HepG2 (cell line): ENCODE measurements at regions not wholly inside any gene's neighbourhood (a gene's known extent, or its start where the extent isn't known, plus 50 kb on each side); places are given as distances from the start of the nearest gene placed in this dataset.

ENCODE experiments used
- ATAC-seq: fragments of 200-7000 bp; cut with Tn5 transposase; 3 replicates; pipeline ENCODE4 v1.9.1; 2020; ENCODE audit warnings: mild to moderate bottlenecking, moderate library complexity
- BruUV-seq: library from RNA; stranded (reverse); fragments of 400-500 nt; replicated peaks from 2 replicates; lab custom pipeline; 2021; lab: Mats Ljungman, UMichigan
- CTCF ChIA-PET: fragments of 300-600 bp; formaldehyde crosslinking; extraction: SDS; loops from one replicate; lab custom pipeline; 2021; ENCODE audit warnings: low total read pairs, inconsistent platforms, low intra/inter-chr PET ratio; lab: Yijun Ruan, JAX
- POLR2A ChIA-PET: fragments of 350-600 bp; sonication (Branson Sonifier 250); formaldehyde crosslinking; loops from one replicate; lab custom pipeline; 2020; ENCODE audit warnings: antibody characterized with exemption, inconsistent platforms; lab: Yijun Ruan, JAX
- DNase-seq: peaks from one replicate; pipeline ENCODE4 v3.0.0-alpha.2; 2015; ENCODE audit warnings: low spot score
- FAIRE-seq: peaks from 3 replicates; lab custom pipeline; 2011; peaks lifted over from hg19 to GRCh38; lab: Jason Lieb, UNC
- H2AFZ ChIP-seq: one replicate; pipeline ENCODE4 v1.6.1; 2011; ENCODE audit warnings: low read length, inconsistent platforms
- H3K27ac ChIP-seq: fragments of 300-600 bp; 3 replicates; pipeline ENCODE4 v1.8.0; 2011; ENCODE audit warnings: mixed run types, mild to moderate bottlenecking, mixed read lengths, low read length, inconsistent platforms; ENCODE audit not compliant: insufficient read depth; ENCODE audit errors: extremely low read length
- H3K27me3 ChIP-seq, 2 experiments: fragments of 200-600 bp in 1 of 2; 2 replicates in 1 of 2; 3 replicates in 1 of 2; pipeline versions ENCODE4 v1.6.0 to v1.8.0; 2011; ENCODE audit warnings: low read length in 2 of 2, mild to moderate bottlenecking in 2 of 2, moderate library complexity in 2 of 2, inconsistent platforms in 1 of 2; ENCODE audit not compliant: insufficient read depth in 2 of 2, control insufficient read depth in 1 of 2
- H3K36me3 ChIP-seq, 2 experiments: fragments of 200-600 bp in 1 of 2; replicated peaks in 1 of 2; 2 replicates in 1 of 2; 3 replicates in 1 of 2; pipeline versions ENCODE4 v1.5.1 to v1.8.0; 2011; ENCODE audit warnings: low read length in 2 of 2, inconsistent platforms in 1 of 2; ENCODE audit not compliant: insufficient read depth in 2 of 2, control insufficient read depth in 1 of 2
- H3K4me1 ChIP-seq: 2 replicates; pipeline ENCODE4 v1.5.1; 2012; ENCODE audit warnings: low read length, inconsistent platforms; ENCODE audit not compliant: insufficient read depth
- H3K4me2 ChIP-seq: 2 replicates; pipeline ENCODE4 v1.6.0; 2011; ENCODE audit warnings: low read depth, low read length, inconsistent platforms
- H3K4me3 ChIP-seq, 3 experiments: fragments of 200-600 bp in 1 of 3; sonication (generic), shearing (Covaris generic) in 1 of 3; replicated peaks in 1 of 3; 2 replicates each; pipeline ENCODE4 v1.5.1; 2011 to 2016; ENCODE audit warnings: low read length in 3 of 3, inconsistent platforms in 2 of 3, low read depth in 2 of 3, mild to moderate bottlenecking in 2 of 3, control low read depth in 1 of 3, mixed read lengths in 1 of 3; ENCODE audit not compliant: insufficient read depth in 1 of 3
- H3K79me2 ChIP-seq: one replicate; pipeline ENCODE4 v1.6.1; 2011; ENCODE audit warnings: low read length, inconsistent platforms; ENCODE audit not compliant: insufficient read depth
- H3K9ac ChIP-seq: 2 replicates; pipeline ENCODE4 v1.6.0; 2011; ENCODE audit warnings: mild to moderate bottlenecking, low read depth, low read length, inconsistent platforms; ENCODE audit not compliant: insufficient read depth
- H3K9me3 ChIP-seq: 2 replicates; pipeline ENCODE4 v1.5.1; 2012; ENCODE audit warnings: mild to moderate bottlenecking, low read length
- H4K20me1 ChIP-seq: 2 replicates; pipeline ENCODE4 v1.6.0; 2011; ENCODE audit warnings: inconsistent platforms, mild to moderate bottlenecking, low read length, moderate library complexity; ENCODE audit not compliant: insufficient read depth
- CREM ChIP-seq, 2 experiments: sonication (generic) in 1 of 2; formaldehyde crosslinking in 1 of 2; IDR thresholded peaks; 2 replicates each; pipeline versions ENCODE4 v1.4.0 to v1.6.1; 2016 to 2020; ENCODE audit warnings: antibody characterized with exemption in 1 of 2, mild to moderate bottlenecking in 1 of 2, missing genetic modification reagents in 1 of 2
- ELF4 ChIP-seq: sonication (generic); formaldehyde crosslinking; IDR thresholded peaks from 2 replicates; pipeline ENCODE4 v1.5.0; 2020; ENCODE audit warnings: missing genetic modification reagents, mild to moderate bottlenecking, moderate library complexity, borderline replicate concordance
- MTERF4 ChIP-seq: sonication (generic); formaldehyde crosslinking; IDR thresholded peaks from 2 replicates; pipeline ENCODE4 v1.8.0; 2023; ENCODE audit warnings: mild to moderate bottlenecking, missing genetic modification reagents
- NCOR1 ChIP-seq: fragments of 200-600 bp; sonication (generic); IDR thresholded peaks from 2 replicates; pipeline ENCODE4 v1.7.0; 2017; ENCODE audit warnings: antibody characterized with exemption, low read length, borderline replicate concordance
- PPARG ChIP-seq: conservative IDR thresholded peaks from 2 replicates; pipeline ENCODE4 v1.6.1; 2016; ENCODE audit warnings: missing biosample characterization, missing genetic modification reagents
- RBM22 ChIP-seq: fragments of 200-400 bp; formaldehyde crosslinking; optimal IDR thresholded peaks from 2 replicates; pipeline ENCODE3; 2017; ENCODE audit warnings: mild to moderate bottlenecking, low read length, moderate library complexity
- SMC3 ChIP-seq: IDR thresholded peaks from 2 replicates; pipeline ENCODE4 v1.6.1; 2011; ENCODE audit warnings: low read length, improper control_type of control experiment
- SP5 ChIP-seq: IDR thresholded peaks from 2 replicates; pipeline ENCODE4 v1.6.1; 2016; ENCODE audit warnings: low read depth, borderline replicate concordance
- TARDBP ChIP-seq: sonication (generic); formaldehyde crosslinking; IDR thresholded peaks from 2 replicates; pipeline ENCODE4 v1.8.0; 2022; ENCODE audit warnings: mild to moderate bottlenecking, missing genetic modification reagents
- TRIM22 ChIP-seq: fragments of 450-650 bp; IDR thresholded peaks from 2 replicates; pipeline ENCODE4 v1.6.1; 2017
- ZBTB7A ChIP-seq: sonication (generic); formaldehyde crosslinking; IDR thresholded peaks from 2 replicates; pipeline ENCODE4 v1.8.0; 2022; ENCODE audit warnings: mild to moderate bottlenecking, missing genetic modification reagents
- ZNF138 ChIP-seq: sonication (generic); formaldehyde crosslinking; IDR thresholded peaks from 2 replicates; pipeline ENCODE4 v1.5.0; 2020; ENCODE audit warnings: mild to moderate bottlenecking, low read depth, missing genetic modification reagents
- ZNF629 ChIP-seq: sonication (generic); formaldehyde crosslinking; conservative IDR thresholded peaks from 2 replicates; pipeline ENCODE4 v1.5.0; 2020; ENCODE audit warnings: missing genetic modification reagents
- ZNF766 ChIP-seq: sonication (generic); formaldehyde crosslinking; IDR thresholded peaks from 2 replicates; pipeline ENCODE4 v1.5.0; 2020; ENCODE audit warnings: missing genetic modification reagents, borderline replicate concordance
- WGBS: methylation state at CpG from one replicate; pipeline ENCODE4 v1.1.6; 2017; ENCODE audit warnings: low lambda C conversion rate; 5-methylcytosine and 5-hydroxymethylcytosine counted together
- in situ Hi-C: cut with HindIII; loops from 2 replicates; pipeline ENCODE4 v1.10.0; 2017; ENCODE audit warnings: low pct_unique_long_range_greater_than_20kb; ENCODE audit not compliant: extremely low pct_ligation_motif_present
- intact Hi-C: fragments of 100-400 bp; cut with micrococcal nuclease; formaldehyde crosslinking; loops from one replicate; pipeline ENCODE4 v1.10.0; 2022; ENCODE audit not compliant: unreplicated experiment
- TF ChIP-seq, protein P1 (sequence below), 2 experiments: fragments of 450-650 bp in 1 of 2; sonication (generic) in 1 of 2; formaldehyde crosslinking; IDR thresholded peaks; 2 replicates each; pipeline versions ENCODE4 v1.5.0 to v1.8.0; 2020 to 2022; ENCODE audit warnings: mild to moderate bottlenecking in 1 of 2, missing genetic modification reagents in 1 of 2

- FAIRE-seq = no peak
- 37% methylated on average over 10 of the region's 10 CpGs for WGBS
- intact Hi-C loops (no loop called here), in situ Hi-C loops (no loop called here)
- CTCF ChIA-PET = no interaction called here
- no peak for TF ChIP-seq TRIM22
- no peaks in the 10 kb centered on the region for H4K20me1 ChIP-seq
- peak; percentile 73 for ATAC-seq
- H3K4me3 ChIP-seq = no peak overlapping the region
- BruUV-seq = no TSS peak
- H3K9me3 ChIP-seq = no peaks in the 10 kb centered on the region
- H3K36me3 ChIP-seq = no peaks in the 10 kb centered on the region
- no peak overlapping the region for H3K9ac ChIP-seq
- POLR2A ChIA-PET = no interaction called here
- H2AFZ ChIP-seq = no peak overlapping the region
- H3K4me1 ChIP-seq = no peaks in the 10 kb centered on the region
- no peak overlapping the region for H3K4me2 ChIP-seq
- no peaks in the 10 kb centered on the region for H3K27me3 ChIP-seq
- H3K27ac ChIP-seq = no peak overlapping the region
- DNase-seq = no peak
- no peaks in the 10 kb centered on the region for H3K79me2 ChIP-seq
Measured at GRCh38 chr5:126718236-126718868, 58.6 kb upstream of the LMNB1 start.

- intact Hi-C loops = no loop called here
- in situ Hi-C loops = no loop called here
- no peak for FAIRE-seq
Measured at GRCh38 chr5:126720369-126720768, 56.6 kb upstream of the LMNB1 start.

More at GRCh38 chr5:126720369-126720768, 56.6 kb upstream of the LMNB1 start:
- no TSS peak for BruUV-seq
- no peaks in the 10 kb centered on the region for H3K36me3 ChIP-seq
- H3K4me3 ChIP-seq = no peak overlapping the region
- H2AFZ ChIP-seq = no peak overlapping the region
- ChIA-PET POLR2A (no interaction called here), CTCF (no interaction called here)
- no peaks in the 10 kb centered on the region for H3K4me1 ChIP-seq
- no peaks in the 10 kb centered on the region for H3K27me3 ChIP-seq
- no peak overlapping the region for H3K27ac ChIP-seq
- no peak overlapping the region for H3K9ac ChIP-seq
- no peaks in the 10 kb centered on the region for H3K9me3 ChIP-seq
- H4K20me1 ChIP-seq = no peaks in the 10 kb centered on the region
- WGBS = 65% methylated on average over 4 of the region's 4 CpGs
- DNase-seq (no peak), ATAC-seq (no peak)
- TF ChIP-seq SMC3 (no peak), MTERF4 (CRISPR knock-in tag) (no peak), SP5 (CRISPR knock-in tag) (no peak), RBM22 (no peak), NCOR1 (no peak), ZNF138 (CRISPR knock-in tag) (no peak), ZNF766 (CRISPR knock-in tag) (no peak), ELF4 (CRISPR knock-in tag) (no peak), ZBTB7A (CRISPR knock-in tag) (no peak), ZNF629 (CRISPR knock-in tag) (no peak), CREM (IDR thresholded peaks at IDR 0.05) (no peak), CREM (CRISPR knock-in tag; IDR thresholded peaks at IDR 0.05) (no peak), TARDBP (no peak), PPARG (CRISPR knock-in tag) (no peak)
- TF ChIP-seq, protein P1, sequence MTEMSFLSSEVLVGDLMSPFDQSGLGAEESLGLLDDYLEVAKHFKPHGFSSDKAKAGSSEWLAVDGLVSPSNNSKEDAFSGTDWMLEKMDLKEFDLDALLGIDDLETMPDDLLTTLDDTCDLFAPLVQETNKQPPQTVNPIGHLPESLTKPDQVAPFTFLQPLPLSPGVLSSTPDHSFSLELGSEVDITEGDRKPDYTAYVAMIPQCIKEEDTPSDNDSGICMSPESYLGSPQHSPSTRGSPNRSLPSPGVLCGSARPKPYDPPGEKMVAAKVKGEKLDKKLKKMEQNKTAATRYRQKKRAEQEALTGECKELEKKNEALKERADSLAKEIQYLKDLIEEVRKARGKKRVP (CRISPR knock-in tag; IDR thresholded peaks at IDR 0.05) = no peak
- H3K79me2 ChIP-seq = no peaks in the 10 kb centered on the region
- H3K4me2 ChIP-seq = no peak overlapping the region
